HUES64 (cell line): ENCODE measurements at regions not wholly inside any gene's neighbourhood (a gene's known extent, or its start where the extent isn't known, plus 50 kb on each side); places are given as distances from the start of the nearest gene placed in this dataset.

Source experiments
- H3K27ac ChIP-seq: 2 replicates; pipeline ENCODE4 v1.7.0; 2013; ENCODE audit warnings: low read depth, low read length, inconsistent platforms
- H3K27me3 ChIP-seq: 2 replicates; pipeline ENCODE4 v1.6.1; 2013; ENCODE audit warnings: mild to moderate bottlenecking, low read length; ENCODE audit not compliant: insufficient read depth
- H3K36me3 ChIP-seq: 2 replicates; pipeline ENCODE4 v1.6.1; 2013; ENCODE audit warnings: mild to moderate bottlenecking, low read length; ENCODE audit not compliant: insufficient read depth
- H3K4me1 ChIP-seq: 2 replicates; pipeline ENCODE4 v1.6.1; 2013; ENCODE audit warnings: mild to moderate bottlenecking, low read length, moderate library complexity; ENCODE audit not compliant: insufficient read depth
- H3K4me3 ChIP-seq: 2 replicates; pipeline ENCODE4 v1.5.1; 2013; ENCODE audit warnings: mild to moderate bottlenecking, low read length, moderate library complexity
- H3K9ac ChIP-seq: 2 replicates; pipeline ENCODE4 v1.6.1; 2013; ENCODE audit warnings: mild to moderate bottlenecking, low read depth, low read length
- H3K9me3 ChIP-seq: 2 replicates; pipeline ENCODE4 v1.6.1; 2013; ENCODE audit warnings: low read depth, low read length; ENCODE audit not compliant: insufficient read depth
- WGBS: fragments of 150-250, 120-280 bp; methylation state at CpG from one replicate; pipeline ENCODE4 v1.1.7; 2013; ENCODE audit warnings: missing lambda C conversion rate; 5-methylcytosine and 5-hydroxymethylcytosine counted together

GRCh38 chr4:156496797-156497196 is 474.8 kb downstream of the PDGFC start:
- H3K36me3 ChIP-seq = no peaks in the 10 kb centered on the region
- H3K4me1 ChIP-seq = peaks cover 13% of the 10 kb centered on the region
- no peaks in the 10 kb centered on the region for H3K9me3 ChIP-seq
- H3K27ac ChIP-seq = no peak overlapping the region
- 96% methylated on average over 3 of the region's 3 CpGs for WGBS
- no peak overlapping the region for H3K9ac ChIP-seq
- no peaks in the 10 kb centered on the region for H3K27me3 ChIP-seq
- H3K4me3 ChIP-seq = no peak overlapping the region

- WGBS = 88% methylated on average over 1 of the region's 1 CpG
These were observed 475.8 kb downstream of the PDGFC start for GRCh38 chr4:156495836-156496235.

GRCh38 chr4:156495091-156495490 is 476.5 kb downstream of the PDGFC start:
- H3K9me3 ChIP-seq = no peaks in the 10 kb centered on the region
- no peaks in the 10 kb centered on the region for H3K36me3 ChIP-seq
- H3K27ac ChIP-seq = no peak overlapping the region
- no peaks in the 10 kb centered on the region for H3K27me3 ChIP-seq
- H3K9ac ChIP-seq = no peak overlapping the region
- peaks cover 8% of the 10 kb centered on the region for H3K4me1 ChIP-seq
- no peak overlapping the region for H3K4me3 ChIP-seq

More at GRCh38 chr4:156495836-156496235, 475.8 kb downstream of the PDGFC start:
- no peaks in the 10 kb centered on the region for H3K9me3 ChIP-seq
- no peak overlapping the region for H3K9ac ChIP-seq
- no peaks in the 10 kb centered on the region for H3K36me3 ChIP-seq
- H3K27me3 ChIP-seq = no peaks in the 10 kb centered on the region
- H3K27ac ChIP-seq = no peak overlapping the region
- H3K4me1 ChIP-seq = peaks cover 13% of the 10 kb centered on the region
- no peak overlapping the region for H3K4me3 ChIP-seq

- no peak overlapping the region for H3K27ac ChIP-seq
- WGBS = 70% methylated on average over 2 of the region's 3 CpGs
- no peaks in the 10 kb centered on the region for H3K9me3 ChIP-seq
- no peak overlapping the region for H3K9ac ChIP-seq
- no peak overlapping the region for H3K4me3 ChIP-seq
- H3K27me3 ChIP-seq = no peaks in the 10 kb centered on the region
- H3K36me3 ChIP-seq = no peaks in the 10 kb centered on the region
- H3K4me1 ChIP-seq = no peaks in the 10 kb centered on the region
These were observed 477.7 kb downstream of the PDGFC start for GRCh38 chr4:156493858-156494257.

GRCh38 chr4:156487107-156487506 is 484.5 kb downstream of the PDGFC start:
- Histone ChIP-seq H3K27ac (no peak overlapping the region), H3K4me3 (no peak overlapping the region), H3K27me3 (no peaks in the 10 kb centered on the region), H3K9me3 (no peaks in the 10 kb centered on the region), H3K36me3 (no peaks in the 10 kb centered on the region), H3K9ac (no peak overlapping the region), H3K4me1 (no peaks in the 10 kb centered on the region)
- 96% methylated on average over 6 of the region's 6 CpGs for WGBS

GRCh38 chr4:156481845-156482244 is 489.8 kb downstream of the PDGFC start:
- H3K9ac ChIP-seq = no peak overlapping the region
- H3K27ac ChIP-seq = no peak overlapping the region
- WGBS = 97% methylated on average over 6 of the region's 11 CpGs
- no peaks in the 10 kb centered on the region for H3K27me3 ChIP-seq
- H3K4me3 ChIP-seq = no peak overlapping the region
- no peaks in the 10 kb centered on the region for H3K4me1 ChIP-seq
- no peaks in the 10 kb centered on the region for H3K36me3 ChIP-seq
- no peaks in the 10 kb centered on the region for H3K9me3 ChIP-seq

- no peak overlapping the region for H3K4me3 ChIP-seq
- no peaks in the 10 kb centered on the region for H3K27me3 ChIP-seq
- 90% methylated on average over 2 of the region's 2 CpGs for WGBS
- no peak overlapping the region for H3K27ac ChIP-seq
- H3K36me3 ChIP-seq = no peaks in the 10 kb centered on the region
- H3K4me1 ChIP-seq = no peaks in the 10 kb centered on the region
- no peaks in the 10 kb centered on the region for H3K9me3 ChIP-seq
- H3K9ac ChIP-seq = no peak overlapping the region
These were observed 494.0 kb downstream of the PDGFC start for GRCh38 chr4:156477636-156478035.

GRCh38 chr4:156476359-156476758 is 495.2 kb downstream of the PDGFC start:
- H3K27ac ChIP-seq = no peak overlapping the region
- no peak overlapping the region for H3K9ac ChIP-seq
- WGBS = 94% methylated on average over 2 of the region's 2 CpGs
- no peak overlapping the region for H3K4me3 ChIP-seq
- no peaks in the 10 kb centered on the region for H3K27me3 ChIP-seq
- no peaks in the 10 kb centered on the region for H3K9me3 ChIP-seq
- no peaks in the 10 kb centered on the region for H3K36me3 ChIP-seq
- no peaks in the 10 kb centered on the region for H3K4me1 ChIP-seq

GRCh38 chr4:156475322-156475721 is 496.3 kb downstream of the PDGFC start:
- Histone ChIP-seq H3K4me3 (no peak overlapping the region), H3K9me3 (no peaks in the 10 kb centered on the region), H3K27ac (no peak overlapping the region), H3K9ac (no peak overlapping the region), H3K36me3 (no peaks in the 10 kb centered on the region), H3K27me3 (no peaks in the 10 kb centered on the region), H3K4me1 (no peaks in the 10 kb centered on the region)

GRCh38 chr4:156473151-156473550 is 498.4 kb downstream of the PDGFC start:
- no peaks in the 10 kb centered on the region for H3K36me3 ChIP-seq
- H3K9me3 ChIP-seq = no peaks in the 10 kb centered on the region
- H3K27me3 ChIP-seq = no peaks in the 10 kb centered on the region
- no peaks in the 10 kb centered on the region for H3K4me1 ChIP-seq
- no peak overlapping the region for H3K27ac ChIP-seq
- H3K9ac ChIP-seq = no peak overlapping the region
- WGBS = 94% methylated on average over 3 of the region's 3 CpGs
- no peak overlapping the region for H3K4me3 ChIP-seq

- Histone ChIP-seq H3K27ac (no peak overlapping the region), H3K4me3 (no peak overlapping the region), H3K4me1 (no peaks in the 10 kb centered on the region), H3K9ac (no peak overlapping the region), H3K9me3 (no peaks in the 10 kb centered on the region), H3K36me3 (no peaks in the 10 kb centered on the region), H3K27me3 (no peaks in the 10 kb centered on the region)
- no CpG with 5 or more reads among the region's 1 CpG for WGBS
These were observed 499.0 kb downstream of the PDGFC start for GRCh38 chr4:156472624-156473023.

GRCh38 chr4:156459584-156459983 is 505.9 kb upstream of the CTSO start:
- 97% methylated on average over 5 of the region's 5 CpGs for WGBS
- H3K4me3 ChIP-seq = no peak overlapping the region
- no peak overlapping the region for H3K27ac ChIP-seq
- H3K36me3 ChIP-seq = no peaks in the 10 kb centered on the region
- H3K27me3 ChIP-seq = no peaks in the 10 kb centered on the region
- no peak overlapping the region for H3K9ac ChIP-seq
- H3K4me1 ChIP-seq = no peaks in the 10 kb centered on the region
- H3K9me3 ChIP-seq = no peaks in the 10 kb centered on the region
